Thoracic aorta (tissue), 2 donors: ENCODE measurements at regions not wholly inside any gene's neighbourhood (a gene's known extent, or its start where the extent isn't known, plus 50 kb on each side); places are given as distances from the start of the nearest gene placed in this dataset.

ENCODE experiments used
- ATAC-seq: fragments of 150-250 bp; one replicate; pipeline ENCODE4 v1.8.0; 2017; ENCODE audit warnings: low read depth; ENCODE audit not compliant: insufficient number of reproducible peaks, low FRiP score
- DNase-seq: peaks from one replicate; pipeline ENCODE4 v3.0.0-alpha.2; 2020; ENCODE audit warnings: low spot score
- H3K27ac ChIP-seq, 2 donors: fragments of 200-600 bp; sonication (generic); 1 replicate in 1 of 2; 2 replicates in 1 of 2; pipeline ENCODE4 v1.5.1; 2016; ENCODE audit warnings: mild to moderate bottlenecking in 2 of 2, moderate library complexity in 2 of 2
- H3K27me3 ChIP-seq: fragments of 200-600 bp; sonication (generic); replicated peaks from 2 replicates; pipeline ENCODE4 v1.6.0; 2016; ENCODE audit warnings: mild to moderate bottlenecking; ENCODE audit not compliant: insufficient read depth
- H3K36me3 ChIP-seq: fragments of 200-600 bp; sonication (generic); one replicate; pipeline ENCODE4 v1.5.1; 2016
- H3K4me1 ChIP-seq, 2 donors: fragments of 200-600 bp; sonication (generic); 1 replicate in 1 of 2; 2 replicates in 1 of 2; pipeline versions ENCODE4 v1.5.1 to v1.6.0; 2016; ENCODE audit warnings: low read depth in 2 of 2, mild to moderate bottlenecking in 1 of 2; ENCODE audit not compliant: control insufficient read depth in 1 of 2
- H3K4me3 ChIP-seq: fragments of 200-600 bp; sonication (generic); 2 replicates; pipeline ENCODE4 v1.5.1; 2016; ENCODE audit warnings: mild to moderate bottlenecking
- H3K9me3 ChIP-seq: fragments of 200-600 bp; sonication (generic); 2 replicates; pipeline ENCODE4 v1.5.1; 2016
- CTCF ChIP-seq: fragments of 200-600 bp; sonication (generic); IDR thresholded peaks from one replicate; pipeline ENCODE4 v1.5.1; 2019; ENCODE audit warnings: antibody characterized with exemption

GRCh38 chr1:117780687-117781475, 148.5 kb downstream of the GDAP2 start:
- no peaks in the 10 kb centered on the region for H3K36me3 ChIP-seq
- DNase-seq (no peak), ATAC-seq (no peak)
- H3K9me3 ChIP-seq, result no peaks in the 10 kb centered on the region
- no peak overlapping the region for H3K4me3 ChIP-seq
- peaks cover 0 to 4% of the 10 kb centered on the region in 2 donors for H3K4me1 ChIP-seq
- H3K27me3 ChIP-seq, result no peaks in the 10 kb centered on the region
- TF ChIP-seq CTCF, result no peak
- H3K27ac ChIP-seq, result no peak overlapping the region

- TF ChIP-seq CTCF, result no peak
- Histone ChIP-seq H3K27ac (no peak overlapping the region), H3K36me3 (no peaks in the 10 kb centered on the region), H3K4me1 (peaks cover 0 to 4% of the 10 kb centered on the region in 2 donors), H3K4me3 (no peak overlapping the region), H3K9me3 (no peaks in the 10 kb centered on the region), H3K27me3 (no peaks in the 10 kb centered on the region)
- ATAC-seq (no peak), DNase-seq (no peak)
Measured at GRCh38 chr1:117782056-117782455, 147.4 kb downstream of the GDAP2 start.

- ATAC-seq (no peak), DNase-seq (no peak)
- H3K36me3 ChIP-seq, result no peaks in the 10 kb centered on the region
- no peaks in the 10 kb centered on the region for H3K9me3 ChIP-seq
- H3K27ac ChIP-seq, result no peak overlapping the region
- TF ChIP-seq CTCF, result no peak
- H3K27me3 ChIP-seq, result no peaks in the 10 kb centered on the region
- peaks cover 0 to 4% of the 10 kb centered on the region in 2 donors for H3K4me1 ChIP-seq
- H3K4me3 ChIP-seq, result no peak overlapping the region
Measured at GRCh38 chr1:117783606-117784396, 145.6 kb downstream of the GDAP2 start.

GRCh38 chr1:117788014-117788413, 141.4 kb downstream of the GDAP2 start:
- ATAC-seq, result no peak
- no peaks in the 10 kb centered on the region for H3K27me3 ChIP-seq
- no peaks in the 10 kb centered on the region for H3K36me3 ChIP-seq
- DNase-seq, result no peak
- no peaks in the 10 kb centered on the region for H3K9me3 ChIP-seq
- H3K4me3 ChIP-seq, result no peak overlapping the region
- H3K27ac ChIP-seq, result no peak overlapping the region
- TF ChIP-seq CTCF, result no peak
- peaks cover 0 to 4% of the 10 kb centered on the region in 2 donors for H3K4me1 ChIP-seq

GRCh38 chr1:117793413-117793812, 136.0 kb downstream of the GDAP2 start:
- Histone ChIP-seq H3K4me1 (peaks cover 6 to 20% of the 10 kb centered on the region in 2 donors), H3K9me3 (no peaks in the 10 kb centered on the region), H3K4me3 (no peak overlapping the region), H3K36me3 (no peaks in the 10 kb centered on the region), H3K27ac (no peak overlapping the region), H3K27me3 (no peaks in the 10 kb centered on the region)
- DNase-seq (no peak), ATAC-seq (no peak)
- no peak for TF ChIP-seq CTCF
